Breast epithelium (tissue), 4 donors: ENCODE measurements at regions not wholly inside any gene's neighbourhood (a gene's known extent, or its start where the extent isn't known, plus 50 kb on each side); places are given as distances from the start of the nearest gene placed in this dataset.
"Not testable (repeated sequence)": the region's sequence is repeated elsewhere in the genome, so short reads cannot be mapped to it uniquely, and the experiment has no call there.

Experiments used
- DNase-seq, 2 donors: peaks; one replicate each; pipeline ENCODE4 v3.0.0-alpha.2; 2019; ENCODE audit warnings: low spot score in 2 of 2
- H3K27ac ChIP-seq, 2 donors: fragments of 200-600 bp; sonication (generic) in 1 of 2; one replicate each; pipeline ENCODE4 v1.5.1; 2016 to 2019; ENCODE audit warnings: mild to moderate bottlenecking in 1 of 2
- H3K27me3 ChIP-seq, 2 donors: fragments of 200-600 bp; sonication (generic) in 1 of 2; one replicate each; pipeline versions ENCODE4 v1.5.1 to v1.6.0; 2017 to 2019; ENCODE audit warnings: control low read depth in 1 of 2, mild to moderate bottlenecking in 1 of 2
- H3K36me3 ChIP-seq: fragments of 200-600 bp; one replicate; pipeline ENCODE4 v1.5.1; 2019
- H3K4me1 ChIP-seq, 2 donors: fragments of 200-600 bp; sonication (generic); one replicate each; pipeline ENCODE4 v1.5.1; 2016 to 2019; ENCODE audit warnings: control low read depth in 1 of 2
- H3K4me3 ChIP-seq, 3 donors: fragments of 200-600 bp; sonication (generic); 1 replicate in 2 of 3; 2 replicates in 1 of 3; pipeline ENCODE4 v1.5.1; 2016 to 2019; ENCODE audit warnings: mild to moderate bottlenecking in 3 of 3, moderate library complexity in 2 of 3
- H3K9me3 ChIP-seq, 2 donors: fragments of 200-600 bp; sonication (generic) in 1 of 2; one replicate each; pipeline ENCODE4 v1.5.1; 2016 to 2019; ENCODE audit warnings: control low read depth in 1 of 2
- CTCF ChIP-seq, 3 donors: fragments of 450-650 bp; IDR thresholded peaks; one replicate each; pipeline ENCODE4 v1.5.1; 2016 to 2017; ENCODE audit warnings: antibody characterized with exemption in 3 of 3, mild to moderate bottlenecking in 3 of 3, moderate library complexity in 3 of 3
- POLR2A ChIP-seq: fragments of 450-650 bp; IDR thresholded peaks from one replicate; pipeline ENCODE4 v1.6.1; 2016; ENCODE audit warnings: antibody characterized with exemption, mild to moderate bottlenecking, moderate library complexity
- POLR2AphosphoS5 ChIP-seq, 3 donors: sonication (generic); formaldehyde crosslinking; IDR thresholded peaks; one replicate each; pipeline ENCODE4 v1.6.1; 2017; ENCODE audit warnings: antibody characterized with exemption in 3 of 3
- intact Hi-C: fragments of 100-400 bp; cut with DNase I; formaldehyde crosslinking; loops from one replicate; pipeline ENCODE4 v1.15.1; 2023; ENCODE audit warnings: low total_unique reads

DNA sequence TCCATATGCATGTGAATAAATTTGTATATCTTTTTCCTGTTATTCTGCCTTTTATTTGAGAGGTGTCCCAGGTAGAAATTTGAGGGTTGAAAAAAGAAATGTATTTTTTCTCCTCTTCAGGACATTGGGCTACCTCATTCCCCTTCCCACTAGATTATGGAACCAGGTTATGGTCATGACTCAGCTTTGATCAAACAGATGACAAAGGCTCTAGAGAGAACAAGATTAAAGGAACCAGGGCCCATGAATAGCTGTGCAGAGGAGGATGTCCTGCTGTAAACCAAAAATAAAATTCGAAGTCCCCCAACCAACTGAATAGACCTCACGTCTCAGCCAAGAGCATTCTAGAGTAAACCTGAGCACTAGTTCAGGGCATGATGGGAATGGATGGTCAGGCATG is 313.2 kb downstream of the RAPGEF2 start:
- Histone ChIP-seq H3K27me3 (no peaks in the 10 kb centered on the region), H3K9me3 (peaks cover 5 to 17% of the 10 kb centered on the region in 2 donors), H3K4me1 (no peaks in the 10 kb centered on the region), H3K27ac (no peak overlapping the region), H3K36me3 (no peaks in the 10 kb centered on the region), H3K4me3 (no peak overlapping the region)
- no peak for DNase-seq
- TF ChIP-seq CTCF (IDR thresholded peaks at IDR 0.05) (no peak), POLR2AphosphoS5 (IDR thresholded peaks at IDR 0.05) (no peak), POLR2A (no peak)
- intact Hi-C loops, result no loop called here

- intact Hi-C loops, result no loop called here
- Histone ChIP-seq H3K36me3 (no peaks in the 10 kb centered on the region), H3K27ac (no peak overlapping the region), H3K9me3 (peaks cover 5 to 19% of the 10 kb centered on the region in 2 donors), H3K4me3 (no peak overlapping the region), H3K27me3 (no peaks in the 10 kb centered on the region), H3K4me1 (no peaks in the 10 kb centered on the region)
- no peak for TF ChIP-seq CTCF (IDR thresholded peaks at IDR 0.05)
- no peak for TF ChIP-seq POLR2A
- no peak for TF ChIP-seq POLR2AphosphoS5 (IDR thresholded peaks at IDR 0.05)
- DNase-seq, result no peak
These were observed 314.1 kb downstream of the RAPGEF2 start for GRCh38 chr4:159416996-159417395.

DNA sequence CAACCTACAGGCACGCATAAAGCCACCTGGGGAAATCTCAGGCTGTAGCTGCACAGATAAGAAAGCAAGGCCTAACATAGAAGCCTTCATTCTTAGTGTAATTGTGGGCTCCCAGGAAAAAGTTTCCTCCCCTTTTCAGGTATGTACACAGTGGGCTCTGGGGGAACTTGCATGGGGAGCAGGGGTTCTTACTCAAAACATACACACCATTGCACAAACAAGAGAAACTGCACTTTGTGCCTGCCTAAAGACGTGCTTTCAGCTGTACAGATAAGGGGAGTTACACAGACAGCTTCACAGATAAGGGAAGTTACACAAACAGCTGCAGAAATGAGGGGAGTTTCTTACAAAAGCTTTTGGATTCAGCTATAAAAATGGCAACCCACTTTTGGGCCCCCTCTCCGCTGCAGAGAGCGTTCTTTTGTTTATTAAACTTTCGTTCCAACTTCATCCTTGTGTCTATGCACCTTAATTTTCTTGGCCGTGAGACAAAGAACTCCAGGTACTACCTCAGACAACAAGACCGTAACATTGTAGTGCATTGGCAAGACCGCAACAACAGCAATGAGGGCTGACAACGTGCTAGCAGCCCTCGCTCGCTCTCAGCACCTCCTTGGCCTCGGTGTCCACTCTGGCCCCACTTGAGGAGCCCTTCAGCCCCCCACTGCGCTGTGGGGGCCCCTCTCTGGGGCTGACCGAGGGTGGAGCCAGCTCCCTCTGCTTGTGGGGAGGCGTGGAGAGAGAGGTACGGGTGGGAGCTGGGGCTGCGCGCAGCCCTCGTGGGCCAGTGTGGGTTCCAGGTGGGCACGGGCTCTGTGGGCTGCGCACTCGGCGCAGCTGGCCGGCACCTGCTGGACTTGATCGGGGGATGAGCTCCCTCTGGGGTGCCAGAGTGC is 317.5 kb downstream of the RAPGEF2 start:
- TF ChIP-seq POLR2A (no peak), CTCF (IDR thresholded peaks at IDR 0.05) (no peak), POLR2AphosphoS5 (IDR thresholded peaks at IDR 0.05) (no peak)
- peaks cover 5 to 19% of the 10 kb centered on the region in 2 donors for H3K9me3 ChIP-seq
- H3K27ac ChIP-seq, result no peak overlapping the region
- no peaks in the 10 kb centered on the region for H3K36me3 ChIP-seq
- H3K4me3 ChIP-seq, result no peak overlapping the region
- no peaks in the 10 kb centered on the region for H3K27me3 ChIP-seq
- no peaks in the 10 kb centered on the region for H3K4me1 ChIP-seq
- intact Hi-C loops, result no loop called here
- no peak for DNase-seq

DNA sequence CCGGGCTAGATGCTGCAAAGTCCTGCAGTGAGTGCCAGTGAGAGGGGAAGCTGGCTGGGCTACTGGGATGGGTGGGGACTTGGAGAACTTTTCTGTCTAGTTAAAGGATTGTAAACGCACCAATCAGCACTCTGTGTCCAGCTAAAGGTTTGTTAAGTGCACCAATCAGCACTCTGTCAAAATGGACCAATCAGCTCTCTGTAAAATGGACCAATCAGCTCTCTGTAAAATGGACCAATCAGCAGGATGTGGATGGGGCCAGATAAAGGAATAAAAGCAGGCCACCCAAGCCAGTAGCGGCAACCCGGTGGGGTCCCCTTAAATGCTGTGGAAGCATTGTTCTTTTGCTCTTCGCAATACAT is 318.2 kb downstream of the RAPGEF2 start:
- intact Hi-C loops, DNase-seq, H3K36me3 ChIP-seq, H3K27ac ChIP-seq, H3K27me3 ChIP-seq, H3K4me3 ChIP-seq, H3K4me1 ChIP-seq: not testable (repeated sequence)
- peaks cover 5 to 19% of the 10 kb centered on the region in 2 donors for H3K9me3 ChIP-seq

GRCh38 chr4:159422019-159422418 is 319.1 kb downstream of the RAPGEF2 start:
- TF ChIP-seq POLR2A (no peak), CTCF (IDR thresholded peaks at IDR 0.05) (no peak), POLR2AphosphoS5 (IDR thresholded peaks at IDR 0.05) (no peak)

More at GRCh38 chr4:159422019-159422418, 319.1 kb downstream of the RAPGEF2 start:
- Histone ChIP-seq H3K4me3 (no peak overlapping the region), H3K27ac (no peak overlapping the region), H3K9me3 (peaks cover 5 to 19% of the 10 kb centered on the region in 2 donors), H3K27me3 (no peaks in the 10 kb centered on the region), H3K4me1 (no peaks in the 10 kb centered on the region), H3K36me3 (no peaks in the 10 kb centered on the region)
- intact Hi-C loops, result no loop called here
- no peak for DNase-seq
